ENCODE measurements at regions not wholly inside any gene's neighbourhood (a gene's known extent, or its start where the extent isn't known, plus 50 kb on each side); places are given as distances from the start of the nearest gene placed in this dataset.
"Not testable (repeated sequence)": the region's sequence is repeated elsewhere in the genome, so short reads cannot be mapped to it uniquely, and the experiment has no call there.

DNA sequence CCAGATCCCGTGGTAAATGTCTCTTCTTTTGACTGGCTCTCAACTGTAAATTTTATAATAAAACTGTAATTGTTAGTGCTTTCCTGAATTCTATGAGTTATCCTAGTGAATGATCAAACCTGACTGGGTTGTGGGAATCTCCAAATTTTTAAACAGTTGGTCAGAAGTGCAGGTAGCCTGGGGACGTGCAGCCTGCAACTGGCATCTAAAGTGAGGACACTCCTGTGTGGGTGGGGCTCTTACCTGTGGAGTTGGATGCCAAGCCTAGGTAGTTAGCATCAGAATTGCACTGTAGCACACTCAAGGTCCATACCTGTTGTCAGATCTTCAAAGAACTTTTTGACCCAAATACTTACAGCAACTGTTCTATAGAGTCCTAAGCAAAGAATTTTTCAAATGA, 207.1 kb upstream of the NBEA start:
- no peak for DNase-seq

DNA sequence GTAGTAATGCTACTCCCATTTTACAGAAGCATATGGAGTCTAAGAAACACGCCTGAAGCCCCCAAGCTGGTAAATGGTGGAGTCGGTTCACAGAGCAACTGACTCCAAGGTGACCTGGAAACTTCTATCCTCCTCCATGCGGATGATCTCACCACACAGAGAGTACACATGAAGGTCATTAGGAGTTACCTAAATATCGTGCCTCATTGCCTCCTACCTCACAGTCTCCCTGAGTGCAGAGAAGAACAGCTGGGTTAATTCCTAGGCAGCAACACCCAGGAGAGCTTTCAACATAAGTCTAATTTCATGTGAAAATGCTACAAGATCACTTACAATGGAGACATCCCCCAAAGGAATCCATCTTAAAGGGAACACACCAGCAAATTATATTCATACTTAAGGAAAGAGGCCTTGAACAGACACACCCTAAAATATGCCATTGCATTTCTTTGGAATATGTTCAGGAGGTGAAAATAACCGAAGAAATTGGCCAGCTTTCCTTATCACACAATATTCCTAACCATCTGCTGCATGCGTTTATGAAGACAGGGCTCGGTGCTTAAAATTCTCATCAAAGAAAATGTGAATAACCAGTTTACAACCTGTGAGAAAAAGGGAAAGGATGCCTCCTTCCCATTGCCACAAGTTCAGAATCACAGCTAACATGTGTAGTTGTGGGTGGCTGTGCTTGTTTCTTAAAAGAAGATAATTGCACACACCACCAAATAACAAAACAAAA, 203.6 kb upstream of the NBEA start:
- no peak for DNase-seq

- not testable (repeated sequence) for DNase-seq
These were observed 195.0 kb upstream of the NBEA start for GRCh38 chr13:34747056-34747455.

GRCh38 chr13:34747507-34747906, 194.6 kb upstream of the NBEA start:
- no peak for DNase-seq

DNA sequence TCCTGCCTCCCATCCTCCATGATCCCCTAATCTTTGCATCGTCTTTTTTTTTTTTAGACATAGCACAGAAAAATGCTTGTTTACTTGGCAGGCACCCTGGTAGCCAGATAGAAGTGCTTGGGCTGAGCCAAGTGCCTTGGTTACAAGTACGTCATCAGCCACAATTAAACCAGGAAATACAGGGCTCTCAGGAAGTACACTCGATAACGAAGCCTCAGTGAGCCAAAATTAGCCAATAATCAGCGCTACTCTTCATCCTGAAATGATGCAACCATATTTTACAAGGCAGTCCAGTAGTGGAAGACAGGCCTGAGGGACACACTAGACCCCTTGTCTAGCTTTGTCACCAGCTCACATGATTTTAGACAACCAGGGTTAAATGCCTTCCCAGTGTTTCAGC, 194.0 kb upstream of the NBEA start:
- DNase-seq, result peak; percentile 36

- DNase-seq, result no peak
These were observed 193.5 kb upstream of the NBEA start for GRCh38 chr13:34748596-34748995.

- DNase-seq, result no peak
These were observed 193.0 kb upstream of the NBEA start for GRCh38 chr13:34749046-34749445.

- peak; percentile 41 for DNase-seq
These were observed 191.8 kb upstream of the NBEA start for GRCh38 chr13:34750078-34750931.

- DNase-seq, result no peak
These were observed 191.0 kb upstream of the NBEA start for GRCh38 chr13:34751044-34751443.

DNA sequence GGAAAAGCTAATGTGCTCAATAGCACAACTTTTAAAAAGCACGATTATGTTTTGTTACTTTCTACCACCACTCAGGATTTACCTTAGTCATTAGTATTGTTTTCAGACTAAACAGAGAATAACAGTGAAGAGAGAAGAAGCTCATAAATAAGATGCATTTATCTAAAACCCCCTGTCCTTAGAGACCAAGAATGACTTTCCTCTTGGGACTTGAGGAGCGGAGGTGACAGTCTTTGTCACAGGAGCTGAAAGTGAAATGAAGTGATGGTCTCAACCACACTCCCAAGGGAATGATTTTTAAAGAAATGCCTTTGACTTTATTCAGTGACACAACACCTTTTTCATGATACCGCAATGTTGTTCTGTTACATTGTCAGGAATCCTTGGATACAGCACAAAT, 190.6 kb upstream of the NBEA start:
- no peak for DNase-seq

GRCh38 chr13:34752283-34752960, 189.6 kb upstream of the NBEA start:
- DNase-seq, result no peak

DNA sequence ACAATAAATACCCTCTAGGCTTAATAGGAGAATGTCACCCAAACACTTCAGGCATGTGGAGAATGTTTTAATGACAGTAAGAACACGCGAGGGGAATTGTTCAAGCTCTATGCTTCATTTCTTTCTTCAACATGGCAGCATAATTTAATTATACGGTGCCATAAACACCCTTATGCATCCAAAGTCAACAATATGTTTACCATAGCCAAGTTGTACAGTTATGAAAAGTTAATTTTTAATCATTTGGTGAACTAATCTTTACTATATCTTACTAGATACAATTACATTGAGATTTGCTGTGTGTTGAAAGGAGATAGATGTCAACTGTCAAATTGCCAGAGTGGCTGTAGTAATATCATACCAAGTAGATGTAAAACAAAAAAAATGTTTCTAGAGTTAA, 185.9 kb upstream of the NBEA start:
- DNase-seq, result no peak

DNA sequence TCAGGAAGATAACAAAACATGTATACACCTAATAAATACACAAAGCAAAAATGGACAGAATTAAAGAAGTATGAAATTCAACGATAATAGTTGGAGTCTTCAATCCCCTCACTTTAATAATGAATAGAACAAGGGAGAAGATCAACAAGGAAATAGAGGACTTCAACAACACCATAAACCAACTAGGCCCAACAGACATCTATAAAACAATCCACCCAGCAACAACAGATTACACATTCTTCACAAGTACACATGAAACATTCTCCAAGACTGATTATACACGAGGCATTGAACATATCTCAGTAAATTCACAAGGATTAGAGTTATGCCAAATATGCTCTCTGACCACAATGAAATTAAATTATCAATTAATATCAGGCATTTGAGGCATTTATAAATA, 185.5 kb upstream of the NBEA start:
- DNase-seq, result no peak

DNA sequence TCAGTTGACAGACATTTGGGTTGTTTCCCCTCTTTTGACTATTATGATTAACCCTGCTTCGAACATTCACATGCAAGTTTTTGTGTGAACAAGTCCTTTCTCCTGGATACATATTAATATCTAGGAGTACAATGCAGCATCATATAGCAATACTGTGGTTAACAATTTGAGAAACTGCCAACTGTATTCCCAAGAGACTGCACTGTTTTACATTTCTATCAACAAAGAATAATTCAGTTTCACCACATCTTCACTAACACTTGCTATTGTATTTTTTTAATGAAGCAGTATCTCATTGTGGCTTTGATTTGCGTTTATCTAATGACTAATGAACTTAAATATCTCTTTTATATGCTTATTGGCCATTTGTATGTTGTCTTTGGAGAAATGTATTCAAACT, 184.6 kb upstream of the NBEA start:
- DNase-seq, result no peak

DNA sequence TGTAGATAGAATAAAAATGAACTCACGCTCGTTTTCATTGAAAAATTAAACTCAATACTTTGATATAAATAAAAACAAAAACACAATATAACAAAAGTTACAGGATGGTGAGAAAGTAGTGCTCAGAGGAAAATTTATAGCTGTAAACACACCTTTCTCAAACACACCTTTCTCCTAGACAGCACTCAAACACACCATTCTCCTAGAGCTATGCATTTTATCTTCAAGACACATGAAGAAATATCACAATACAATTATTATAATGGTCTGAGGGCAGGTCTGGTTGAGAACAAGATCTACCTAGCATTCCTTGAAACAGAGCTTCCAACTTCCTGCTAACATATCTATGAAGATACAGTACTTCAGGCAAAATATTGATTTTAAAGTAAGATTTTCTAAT, 183.4 kb upstream of the NBEA start:
- DNase-seq, result no peak

DNA sequence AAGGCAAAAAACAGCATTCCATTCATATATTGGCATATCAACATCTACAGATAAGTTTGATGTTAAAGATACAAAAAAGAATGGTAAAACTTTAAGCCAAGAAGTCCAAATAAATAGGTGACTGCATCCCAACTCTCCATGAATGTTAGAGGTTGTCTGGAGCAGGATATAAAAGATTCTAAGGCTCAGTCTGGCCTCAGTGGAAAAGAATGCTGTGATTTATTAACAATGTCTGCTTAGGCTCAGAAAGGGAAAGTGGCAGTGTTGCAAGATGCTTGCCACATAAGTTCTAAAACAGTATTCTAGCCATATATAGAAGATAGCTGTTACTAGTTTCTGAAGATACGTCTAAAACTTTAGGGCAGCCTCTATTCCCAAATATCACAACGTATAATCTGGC, 179.8 kb upstream of the NBEA start:
- DNase-seq, result no peak

GRCh38 chr13:34764246-34764645, 177.8 kb upstream of the NBEA start:
- no peak for DNase-seq

DNA sequence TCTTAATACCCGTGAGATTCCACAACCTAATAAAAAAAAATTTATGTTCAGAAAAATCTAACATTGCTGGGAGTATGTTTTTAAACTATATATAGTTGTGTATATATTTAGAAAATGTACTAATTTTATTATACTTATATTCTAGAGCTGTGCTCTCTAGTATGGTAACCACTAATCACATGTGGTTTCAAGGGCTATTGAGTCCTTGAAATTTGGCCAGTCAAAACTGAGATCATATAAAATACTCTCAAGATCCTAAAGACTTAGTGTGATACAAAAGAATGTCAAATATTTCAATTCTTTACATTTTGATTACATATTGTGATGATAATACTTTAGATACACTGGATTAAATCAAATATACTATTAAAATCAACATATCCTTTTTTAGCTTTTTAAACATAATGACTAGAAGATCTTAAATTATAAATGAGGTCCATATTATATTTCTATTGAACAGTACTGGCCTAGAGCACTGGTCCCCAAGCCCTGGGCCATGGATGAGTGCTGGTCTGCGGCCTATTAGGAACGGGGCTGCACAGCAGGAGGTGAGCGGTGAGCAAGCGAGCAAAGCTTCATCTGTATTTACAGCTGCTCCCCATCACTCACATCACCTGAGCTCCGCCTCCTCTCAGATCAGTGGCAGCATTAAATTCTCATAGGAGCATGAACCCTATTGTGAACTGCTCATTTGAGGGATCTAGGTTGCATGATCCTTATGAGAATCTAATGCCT, 176.5 kb upstream of the NBEA start:
- DNase-seq, result no peak

DNA sequence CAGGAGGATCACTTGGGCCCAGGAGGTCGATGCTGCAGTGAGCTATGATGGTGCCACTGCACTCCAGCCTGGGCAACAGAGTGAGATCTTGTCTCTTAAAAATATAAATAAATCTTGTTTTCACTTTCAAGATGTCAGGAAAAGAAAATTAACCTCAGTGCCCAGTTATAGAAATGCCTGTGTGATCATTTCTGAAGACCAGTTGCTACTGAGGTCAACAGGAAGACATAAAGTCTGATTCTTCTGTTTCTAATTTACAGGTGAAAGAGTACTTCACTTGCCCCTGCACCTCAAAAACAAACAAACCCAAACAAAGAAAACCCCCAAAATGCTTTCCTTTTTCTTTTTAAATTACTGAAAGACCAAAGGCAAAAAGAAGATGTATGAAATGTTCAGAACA, 174.3 kb upstream of the NBEA start:
- DNase-seq, result no peak

DNA sequence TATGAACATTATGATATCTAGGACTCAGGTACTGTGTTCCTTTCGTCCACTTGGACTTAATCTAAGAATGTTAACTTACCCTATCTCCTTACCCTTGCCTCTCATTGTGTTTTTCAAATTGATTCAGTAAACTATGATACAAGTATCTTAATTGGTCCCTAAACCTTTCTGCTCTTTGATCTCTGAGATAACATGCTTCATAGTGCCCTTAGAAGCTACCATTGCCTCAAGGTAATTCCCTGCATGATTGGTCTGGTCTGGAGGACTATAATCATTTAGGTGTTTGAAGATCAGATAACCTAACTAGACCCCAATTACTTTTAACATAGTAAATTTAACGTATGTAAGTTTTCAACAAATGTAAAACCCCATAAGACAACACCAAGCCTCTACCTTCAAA, 169.9 kb upstream of the NBEA start:
- no peak for DNase-seq

DNA sequence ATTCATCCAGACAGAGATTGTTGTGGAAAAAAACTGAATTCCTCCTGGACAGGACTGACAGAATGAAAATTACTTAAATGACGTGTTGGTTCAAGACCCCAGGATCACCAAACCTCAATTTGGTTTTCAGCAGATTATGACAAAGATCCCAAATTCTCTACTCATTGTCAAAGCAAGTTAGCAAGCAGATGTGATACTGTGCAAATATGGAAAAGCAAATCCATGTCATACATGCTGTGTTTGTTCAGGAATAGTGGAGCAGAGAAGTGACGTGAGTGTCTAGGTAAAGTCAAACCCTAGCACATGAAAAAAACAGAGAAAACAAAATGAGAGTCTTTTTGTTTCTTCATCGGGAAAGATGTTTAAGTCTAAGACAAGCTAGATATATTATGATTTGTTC, 169.2 kb upstream of the NBEA start:
- DNase-seq, result no peak

GRCh38 chr13:34776390-34776981, 165.6 kb upstream of the NBEA start:
- no peak for DNase-seq

Data from NCI-H1092 treated with DMSO at 0.1 percent for 48 hours (cell line).